ENCODE measurements at regions not wholly inside any gene's neighbourhood (a gene's known extent, or its start where the extent isn't known, plus 50 kb on each side); places are given as distances from the start of the nearest gene placed in this dataset.

DNA sequence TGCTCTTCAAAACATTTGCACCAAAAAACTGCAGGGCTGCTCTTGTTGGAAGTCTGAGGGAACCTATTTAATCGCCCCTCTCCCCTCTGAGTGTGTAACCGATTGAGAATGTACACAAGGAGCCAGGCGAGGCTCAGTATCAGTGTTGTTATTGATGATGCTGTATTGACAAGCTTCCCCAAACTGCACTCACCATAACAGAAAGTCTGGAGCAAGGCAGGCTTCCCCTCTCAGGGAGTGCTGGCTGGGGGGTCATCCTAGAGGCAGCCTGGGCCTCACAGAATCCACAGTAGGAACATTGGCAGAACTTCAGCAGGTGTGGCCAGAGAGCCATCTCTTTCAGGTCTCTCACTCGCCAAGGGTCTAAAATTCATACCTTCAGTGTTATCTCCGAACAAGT lies 58.1 kb upstream of the TUNAR start:
- DNase-seq (ENCODE audit: low read depth), result no peak
- H3K4me3 ChIP-seq (replicated peaks; ENCODE audit: low read depth, low read length), result no peak overlapping the region
- no peak for TF ChIP-seq CTCF (IDR thresholded peaks at IDR 0.05; ENCODE audit: low read length, missing control alignments)

- no peak for DNase-seq (ENCODE audit: low read depth)
- no peak overlapping the region for H3K4me3 ChIP-seq (replicated peaks; ENCODE audit: low read depth, low read length)
These were observed 59.4 kb upstream of the TUNAR start for GRCh38 chr14:95817271-95817670.

DNA sequence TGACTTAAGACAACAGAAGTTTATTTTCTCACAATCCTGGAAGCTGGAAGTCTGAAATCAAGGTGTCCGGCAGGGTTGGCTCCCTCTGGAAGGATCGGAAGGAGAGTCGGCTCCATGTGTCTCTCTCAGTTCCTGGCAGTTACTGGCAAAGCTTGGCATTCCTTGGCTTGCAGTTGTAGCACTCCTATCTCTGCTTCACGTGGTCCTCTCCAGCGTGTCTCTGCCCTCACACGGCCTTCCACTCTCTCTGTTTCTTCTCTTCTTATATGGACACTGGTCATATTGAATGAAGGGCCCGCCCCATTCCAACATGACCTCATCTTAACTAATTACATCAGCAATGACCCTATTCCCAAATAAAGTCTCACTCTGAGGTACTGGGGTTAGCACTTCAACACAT lies 60.1 kb upstream of the TUNAR start:
- no peak for TF ChIP-seq CTCF (IDR thresholded peaks at IDR 0.05; ENCODE audit: low read length, missing control alignments)
- DNase-seq (ENCODE audit: low read depth), result no peak
- H3K4me3 ChIP-seq (replicated peaks; ENCODE audit: low read depth, low read length), result no peak overlapping the region

More at GRCh38 chr14:95817271-95817670, 59.4 kb upstream of the TUNAR start:
- TF ChIP-seq CTCF (IDR thresholded peaks at IDR 0.05; ENCODE audit: low read length, missing control alignments), result no peak

- TF ChIP-seq CTCF (IDR thresholded peaks at IDR 0.05; ENCODE audit: low read length, missing control alignments), result no peak
- H3K4me3 ChIP-seq (replicated peaks; ENCODE audit: low read depth, low read length), result no peak overlapping the region
- DNase-seq (ENCODE audit: low read depth), result no peak
These were observed 61.4 kb upstream of the TUNAR start for GRCh38 chr14:95815226-95815690.

- no peak overlapping the region for H3K4me3 ChIP-seq (replicated peaks; ENCODE audit: low read depth, low read length)
- no peak for DNase-seq (ENCODE audit: low read depth)
- TF ChIP-seq CTCF (IDR thresholded peaks at IDR 0.05; ENCODE audit: low read length, missing control alignments), result no peak
These were observed 62.0 kb upstream of the TUNAR start for GRCh38 chr14:95814363-95815225.

GRCh38 chr14:95811813-95812212 lies 64.8 kb upstream of the TUNAR start:
- no peak overlapping the region for H3K4me3 ChIP-seq (replicated peaks; ENCODE audit: low read depth, low read length)
- no peak for DNase-seq (ENCODE audit: low read depth)
- no peak for TF ChIP-seq CTCF (IDR thresholded peaks at IDR 0.05; ENCODE audit: low read length, missing control alignments)

- no peak for TF ChIP-seq CTCF (IDR thresholded peaks at IDR 0.05; ENCODE audit: low read length, missing control alignments)
- H3K4me3 ChIP-seq (replicated peaks; ENCODE audit: low read depth, low read length), result no peak overlapping the region
These were observed 68.3 kb upstream of the TUNAR start for GRCh38 chr14:95808371-95808770.

More at GRCh38 chr14:95808371-95808770, 68.3 kb upstream of the TUNAR start:
- no peak for DNase-seq (ENCODE audit: low read depth)
